Neuronal stem cell (in vitro differentiated cells): ENCODE measurements at regions not wholly inside any gene's neighbourhood (a gene's known extent, or its start where the extent isn't known, plus 50 kb on each side); places are given as distances from the start of the nearest gene placed in this dataset.
A peak's percentile ranks its signal among the peaks of the same experiment; 100 is the strongest.

Source experiments
- DNase-seq: peaks from one replicate; pipeline ENCODE4 v3.0.0-alpha.2; 2013; ENCODE audit warnings: low spot score
- H2AFZ ChIP-seq: one replicate; pipeline ENCODE4 v1.6.1; 2013; ENCODE audit warnings: mild to moderate bottlenecking, low read length, inconsistent platforms
- H2AK5ac ChIP-seq: 2 replicates; pipeline ENCODE4 v1.6.1; 2013; ENCODE audit warnings: low read depth, mild to moderate bottlenecking, inconsistent platforms, low read length, moderate library complexity, mixed read lengths
- H2BK120ac ChIP-seq: 2 replicates; pipeline ENCODE4 v1.6.1; 2013; ENCODE audit warnings: low read depth, mild to moderate bottlenecking, inconsistent platforms, low read length, moderate library complexity, mixed read lengths
- H2BK12ac ChIP-seq: one replicate; pipeline ENCODE4 v1.6.1; 2013; ENCODE audit warnings: low read length, inconsistent platforms
- H2BK15ac ChIP-seq: 2 replicates; pipeline ENCODE4 v1.6.1; 2013; ENCODE audit warnings: mild to moderate bottlenecking, low read length, inconsistent platforms, mixed read lengths
- H2BK5ac ChIP-seq: one replicate; pipeline ENCODE4 v1.6.1; 2013; ENCODE audit warnings: inconsistent platforms, mild to moderate bottlenecking, low read length, moderate library complexity
- H3K14ac ChIP-seq: one replicate; pipeline ENCODE4 v1.6.1; 2013; ENCODE audit warnings: low read length, inconsistent platforms
- H3K18ac ChIP-seq: 2 replicates; pipeline ENCODE4 v1.6.1; 2013; ENCODE audit warnings: low read length, inconsistent platforms
- H3K23ac ChIP-seq: 2 replicates; pipeline ENCODE4 v1.6.1; 2013; ENCODE audit warnings: low read depth, mild to moderate bottlenecking, mixed read lengths, low read length, inconsistent platforms; ENCODE audit not compliant: poor library complexity
- H3K27ac ChIP-seq: replicated peaks from 3 replicates; pipeline ENCODE4 v1.5.1; 2013; ENCODE audit warnings: low read length, inconsistent platforms
- H3K27me3 ChIP-seq, 3 experiments: 2 replicates each; pipeline ENCODE4 v1.6.1; 2013; ENCODE audit warnings: low read length in 3 of 3, mild to moderate bottlenecking in 2 of 3, inconsistent platforms in 1 of 3, low read depth in 1 of 3, mixed read lengths in 1 of 3, moderate library complexity in 1 of 3; ENCODE audit not compliant: control insufficient read depth in 3 of 3, insufficient read depth in 3 of 3
- H3K36me3 ChIP-seq, 2 donors: replicated peaks in 1 of 2; 2 replicates each; pipeline ENCODE4 v1.6.1; 2013; ENCODE audit warnings: low read length in 2 of 2; ENCODE audit not compliant: control insufficient read depth in 2 of 2, insufficient read depth in 2 of 2
- H3K4ac ChIP-seq: 2 replicates; pipeline ENCODE4 v1.6.1; 2013; ENCODE audit warnings: inconsistent platforms, mild to moderate bottlenecking, low read length, moderate library complexity
- H3K4me1 ChIP-seq, 2 donors: 1 replicate in 1 of 2; 2 replicates in 1 of 2; pipeline ENCODE4 v1.6.1; 2013; ENCODE audit warnings: low read length in 2 of 2, low read depth in 1 of 2; ENCODE audit not compliant: control insufficient read depth in 2 of 2, insufficient read depth in 1 of 2
- H3K4me2 ChIP-seq: one replicate; pipeline ENCODE4 v1.6.1; 2013; ENCODE audit warnings: mild to moderate bottlenecking, low read length, inconsistent platforms; ENCODE audit not compliant: insufficient read depth, poor library complexity, severe bottlenecking
- H3K4me3 ChIP-seq, 2 donors: 2 replicates each; pipeline ENCODE4 v1.5.1; 2013; ENCODE audit warnings: low read length in 2 of 2, mild to moderate bottlenecking in 2 of 2, inconsistent platforms in 1 of 2, moderate library complexity in 1 of 2
- H3K79me1 ChIP-seq: one replicate; pipeline ENCODE4 v1.6.1; 2013; ENCODE audit warnings: low read depth, mild to moderate bottlenecking, inconsistent platforms, low read length, moderate library complexity
- H3K9ac ChIP-seq: one replicate; pipeline ENCODE4 v1.6.1; 2013; ENCODE audit warnings: mild to moderate bottlenecking, low read depth, low read length, inconsistent platforms; ENCODE audit not compliant: poor library complexity
- H3K9me3 ChIP-seq, 2 donors: replicated peaks in 1 of 2; 2 replicates each; pipeline versions ENCODE3 to v1.6.1; 2013; ENCODE audit warnings: low read length in 2 of 2, mild to moderate bottlenecking in 2 of 2, inconsistent platforms in 1 of 2, low read depth in 1 of 2, mixed read lengths in 1 of 2, moderate library complexity in 1 of 2; ENCODE audit not compliant: control insufficient read depth in 2 of 2, insufficient read depth in 1 of 2
- H4K8ac ChIP-seq: one replicate; pipeline ENCODE4 v1.6.1; 2013; ENCODE audit warnings: low read depth, mild to moderate bottlenecking, inconsistent platforms, low read length, moderate library complexity
- H4K91ac ChIP-seq: one replicate; pipeline ENCODE4 v1.6.1; 2013; ENCODE audit warnings: low read length, low read depth, mild to moderate bottlenecking, inconsistent platforms; ENCODE audit not compliant: poor library complexity
- WGBS, 2 donors: extraction: QIAGEN DNeasy Blood & Tissue Kit; methylation state at CpG; one replicate each; pipeline ENCODE4 v1.1.7; 2013; ENCODE audit warnings: missing lambda C conversion rate in 2 of 2, mixed read lengths in 1 of 2; ENCODE audit not compliant: insufficient read length in 2 of 2, insufficient replicate concordance in 1 of 2; ENCODE audit errors: extremely low coverage in 2 of 2; 5-methylcytosine and 5-hydroxymethylcytosine counted together

DNA sequence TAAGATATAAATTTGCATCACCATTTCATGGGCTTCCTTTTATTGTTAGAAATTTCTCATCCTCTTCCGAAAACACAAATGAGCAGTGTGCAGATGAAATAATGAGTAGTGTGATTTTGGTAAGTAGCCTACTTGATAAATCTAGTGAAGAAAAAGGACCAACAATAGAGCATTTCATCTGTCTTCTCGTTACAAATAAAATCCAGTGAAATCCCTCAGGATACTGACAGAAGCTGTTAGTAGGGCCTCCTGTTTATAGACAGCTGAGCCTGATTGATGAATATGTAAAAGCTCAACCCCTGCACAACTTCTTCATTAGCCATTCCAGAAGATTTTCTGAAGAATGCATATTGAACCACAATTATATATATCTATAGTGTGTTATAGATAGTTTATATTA lies 363.7 kb upstream of the EPHA6 start:
- Histone ChIP-seq H2BK120ac (no peak overlapping the region), H3K9me3 (no peaks in the 10 kb centered on the region), H3K18ac (no peak overlapping the region), H3K23ac (no peak overlapping the region), H3K4me1 (peaks cover 0 to 21% of the 10 kb centered on the region in 2 donors), H3K9ac (no peak overlapping the region), H3K36me3 (no peaks in the 10 kb centered on the region), H3K4ac (no peak overlapping the region), H2BK12ac (no peak overlapping the region), H2AFZ (peak overlapping the region; percentile 21), H3K4me3 (no peak overlapping the region), H3K27me3 (no peaks in the 10 kb centered on the region), H4K91ac (no peak overlapping the region), H3K79me1 (no peaks in the 10 kb centered on the region), H3K14ac (no peak overlapping the region), H3K4me2 (no peak overlapping the region), H2AK5ac (no peak overlapping the region), H3K27ac (no peak overlapping the region), H4K8ac (no peak overlapping the region), H2BK15ac (no peak overlapping the region), H2BK5ac (no peak overlapping the region)
- no peak for DNase-seq
- no CpG with 5 or more reads among the region's 2 CpGs for WGBS, 2 donors

DNA sequence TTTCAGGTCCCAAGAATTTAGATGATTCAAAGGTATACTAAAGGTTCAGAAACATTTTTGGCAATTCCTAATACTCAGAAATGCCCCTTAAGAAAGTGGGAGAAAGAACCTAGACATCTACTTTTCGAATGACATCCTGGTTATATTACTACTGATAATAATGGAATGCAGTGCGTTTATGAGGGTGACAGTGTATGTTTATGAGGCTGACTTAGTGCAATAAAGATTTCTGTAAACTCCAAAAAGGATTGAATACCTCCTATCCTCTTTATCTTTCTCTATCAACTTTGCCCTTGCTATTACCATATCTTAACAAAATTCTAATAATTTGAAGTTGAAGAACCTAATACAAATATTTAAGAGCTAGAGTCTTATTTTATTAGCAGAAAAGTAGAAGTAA lies 348.9 kb upstream of the EPHA6 start:
- H3K9ac ChIP-seq, result no peak overlapping the region
- no peaks in the 10 kb centered on the region for H3K36me3 ChIP-seq
- H3K23ac ChIP-seq, result no peak overlapping the region
- no peak for DNase-seq
- WGBS, 2 donors, result no CpG with 5 or more reads among the region's 2 CpGs
- no peak overlapping the region for H2BK5ac ChIP-seq
- no peak overlapping the region for H3K4ac ChIP-seq
- H4K8ac ChIP-seq, result no peak overlapping the region
- no peaks in the 10 kb centered on the region for H3K79me1 ChIP-seq
- H2BK12ac ChIP-seq, result no peak overlapping the region
- no peak overlapping the region for H2AK5ac ChIP-seq
- no peak overlapping the region for H3K14ac ChIP-seq
- no peak overlapping the region for H2AFZ ChIP-seq
- no peak overlapping the region for H3K4me3 ChIP-seq
- no peak overlapping the region for H3K4me2 ChIP-seq
- no peak overlapping the region for H3K27ac ChIP-seq
- H3K18ac ChIP-seq, result no peak overlapping the region
- H4K91ac ChIP-seq, result no peak overlapping the region
- H2BK120ac ChIP-seq, result no peak overlapping the region
- no peaks in the 10 kb centered on the region for H3K27me3 ChIP-seq
- no peaks in the 10 kb centered on the region for H3K9me3 ChIP-seq
- H3K4me1 ChIP-seq, result no peaks in the 10 kb centered on the region
- H2BK15ac ChIP-seq, result no peak overlapping the region

DNA sequence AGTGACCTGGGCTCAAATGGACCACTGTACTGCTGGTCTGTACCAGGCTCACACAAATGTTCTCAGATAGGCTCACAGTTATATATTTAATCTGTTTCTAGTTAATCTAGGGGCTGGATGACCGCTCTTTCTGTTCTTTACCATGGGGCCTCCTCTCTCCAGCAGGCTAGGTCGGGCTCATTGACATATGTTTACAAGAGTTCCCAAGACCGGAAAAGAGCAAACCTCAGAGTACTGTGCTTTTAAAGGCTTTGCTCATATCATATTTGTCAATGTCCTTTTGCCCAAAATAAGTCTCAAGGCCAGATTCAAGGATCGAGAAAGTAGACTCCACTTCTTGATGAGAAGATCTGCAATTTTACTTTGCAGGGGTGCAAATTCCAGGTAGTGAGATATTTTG lies 348.0 kb upstream of the EPHA6 start:
- Histone ChIP-seq H4K8ac (no peak overlapping the region), H2BK15ac (no peak overlapping the region), H3K18ac (no peak overlapping the region), H3K79me1 (no peaks in the 10 kb centered on the region), H3K4me2 (no peak overlapping the region), H2BK12ac (no peak overlapping the region), H3K14ac (no peak overlapping the region), H3K36me3 (no peaks in the 10 kb centered on the region), H4K91ac (no peak overlapping the region), H3K9me3 (no peaks in the 10 kb centered on the region), H2BK120ac (no peak overlapping the region), H3K4me1 (no peaks in the 10 kb centered on the region), H2BK5ac (no peak overlapping the region), H3K27ac (no peak overlapping the region), H3K23ac (no peak overlapping the region), H2AK5ac (no peak overlapping the region), H3K4ac (no peak overlapping the region), H2AFZ (no peak overlapping the region), H3K9ac (no peak overlapping the region), H3K4me3 (no peak overlapping the region), H3K27me3 (no peaks in the 10 kb centered on the region)
- no peak for DNase-seq
- WGBS, 2 donors, result no CpG with 5 or more reads among the region's 4 CpGs

DNA sequence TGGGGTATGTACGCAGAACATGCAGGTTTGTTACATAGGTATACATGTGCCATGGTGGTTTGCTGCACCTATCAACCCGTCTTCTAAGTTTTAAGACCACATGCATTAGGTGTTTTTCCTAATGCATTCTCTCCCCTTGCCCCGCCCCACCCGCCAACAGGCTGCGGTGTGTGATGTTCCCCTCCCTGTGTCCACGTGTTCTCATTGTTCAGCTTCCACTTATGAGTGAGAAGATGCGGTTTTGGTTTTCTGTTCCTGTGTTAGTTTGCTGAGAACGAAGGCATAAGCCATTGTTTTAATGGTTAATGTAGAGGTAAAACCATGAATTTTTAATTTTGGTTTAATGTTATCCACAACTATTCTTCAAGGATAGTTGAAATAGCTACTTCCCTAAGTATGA lies 346.8 kb upstream of the EPHA6 start:
- Histone ChIP-seq H2BK5ac (no peak overlapping the region), H3K23ac (no peak overlapping the region), H2AK5ac (no peak overlapping the region), H4K91ac (no peak overlapping the region), H3K27me3 (no peaks in the 10 kb centered on the region), H2BK12ac (no peak overlapping the region), H3K9me3 (no peaks in the 10 kb centered on the region), H3K18ac (no peak overlapping the region), H3K4me2 (no peak overlapping the region), H4K8ac (no peak overlapping the region), H3K4ac (no peak overlapping the region), H3K79me1 (no peaks in the 10 kb centered on the region), H2BK120ac (no peak overlapping the region), H2BK15ac (no peak overlapping the region), H3K14ac (no peak overlapping the region), H3K36me3 (no peaks in the 10 kb centered on the region), H3K4me3 (no peak overlapping the region), H3K4me1 (no peaks in the 10 kb centered on the region), H3K27ac (no peak overlapping the region), H2AFZ (no peak overlapping the region), H3K9ac (no peak overlapping the region)
- WGBS, 2 donors, result no CpG with 5 or more reads among the region's 8 CpGs
- DNase-seq, result no peak
